ENCODE measurements at regions not wholly inside any gene's neighbourhood (a gene's known extent, or its start where the extent isn't known, plus 50 kb on each side); places are given as distances from the start of the nearest gene placed in this dataset.

GRCh38 chr14:34024768-34025144, 73.9 kb upstream of the EGLN3 start:
- DNase-seq (ENCODE audit: low spot score): no peak
- TF ChIP-seq CTCF (IDR thresholded peaks at IDR 0.05; ENCODE audit: extremely low read depth, insufficient read depth, missing control alignments): no peak
- in situ Hi-C loops (cut with MboI; ENCODE audit: low pct_unique_long_range_greater_than_20kb, low sequenced_read_pairs, unreplicated experiment): no loop called here

- TF ChIP-seq CTCF (IDR thresholded peaks at IDR 0.05; ENCODE audit: extremely low read depth, insufficient read depth, missing control alignments): no peak
- in situ Hi-C loops (cut with MboI; ENCODE audit: low pct_unique_long_range_greater_than_20kb, low sequenced_read_pairs, unreplicated experiment): no loop called here
- no peak for DNase-seq (ENCODE audit: low spot score)
Measured at GRCh38 chr14:34023824-34024767, 73.2 kb upstream of the EGLN3 start.

GRCh38 chr14:34021096-34021495, 70.2 kb upstream of the EGLN3 start:
- TF ChIP-seq CTCF (IDR thresholded peaks at IDR 0.05; ENCODE audit: extremely low read depth, insufficient read depth, missing control alignments): no peak
- DNase-seq (ENCODE audit: low spot score): no peak
- in situ Hi-C loops (cut with MboI; ENCODE audit: low pct_unique_long_range_greater_than_20kb, low sequenced_read_pairs, unreplicated experiment): no loop called here

- in situ Hi-C loops (cut with MboI; ENCODE audit: low pct_unique_long_range_greater_than_20kb, low sequenced_read_pairs, unreplicated experiment): no loop called here
- TF ChIP-seq CTCF (IDR thresholded peaks at IDR 0.05; ENCODE audit: extremely low read depth, insufficient read depth, missing control alignments): no peak
- DNase-seq (ENCODE audit: low spot score): no peak
Measured at GRCh38 chr14:34020014-34020413, 69.1 kb upstream of the EGLN3 start.

- in situ Hi-C loops (cut with MboI; ENCODE audit: low pct_unique_long_range_greater_than_20kb, low sequenced_read_pairs, unreplicated experiment): no loop called here
- no peak for TF ChIP-seq CTCF (IDR thresholded peaks at IDR 0.05; ENCODE audit: extremely low read depth, insufficient read depth, missing control alignments)
- DNase-seq (ENCODE audit: low spot score): peak; percentile 23
Measured at GRCh38 chr14:34018564-34019244, 67.8 kb upstream of the EGLN3 start.

- in situ Hi-C loops (cut with MboI; ENCODE audit: low pct_unique_long_range_greater_than_20kb, low sequenced_read_pairs, unreplicated experiment): no loop called here
- no peak for TF ChIP-seq CTCF (IDR thresholded peaks at IDR 0.05; ENCODE audit: extremely low read depth, insufficient read depth, missing control alignments)
- DNase-seq (ENCODE audit: low spot score): no peak
Measured at GRCh38 chr14:34018125-34018524, 67.3 kb upstream of the EGLN3 start.
